ENCODE measurements at regions not wholly inside any gene's neighbourhood (a gene's known extent, or its start where the extent isn't known, plus 50 kb on each side); places are given as distances from the start of the nearest gene placed in this dataset.

DNA sequence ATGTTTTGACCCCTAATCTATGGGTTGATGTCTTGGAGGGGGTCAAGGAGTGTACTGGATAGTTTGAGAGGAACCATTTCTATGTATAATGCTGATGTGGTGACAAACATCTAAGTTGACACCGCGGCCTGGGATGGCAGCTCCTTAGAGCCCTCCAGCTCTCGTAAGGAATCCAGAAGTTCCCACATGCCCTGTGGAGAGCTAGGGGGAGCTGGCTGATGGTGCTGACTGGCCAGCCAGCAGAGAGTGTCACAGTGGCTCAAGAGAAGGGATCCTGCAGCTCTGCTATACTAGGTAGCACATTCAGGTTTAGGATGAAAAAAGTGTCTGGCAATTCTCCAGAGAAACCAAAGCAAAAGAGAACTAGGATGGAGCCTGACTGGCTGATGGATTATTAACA, 842.2 kb upstream of the VRK2 start:
- TF ChIP-seq, protein P1, sequence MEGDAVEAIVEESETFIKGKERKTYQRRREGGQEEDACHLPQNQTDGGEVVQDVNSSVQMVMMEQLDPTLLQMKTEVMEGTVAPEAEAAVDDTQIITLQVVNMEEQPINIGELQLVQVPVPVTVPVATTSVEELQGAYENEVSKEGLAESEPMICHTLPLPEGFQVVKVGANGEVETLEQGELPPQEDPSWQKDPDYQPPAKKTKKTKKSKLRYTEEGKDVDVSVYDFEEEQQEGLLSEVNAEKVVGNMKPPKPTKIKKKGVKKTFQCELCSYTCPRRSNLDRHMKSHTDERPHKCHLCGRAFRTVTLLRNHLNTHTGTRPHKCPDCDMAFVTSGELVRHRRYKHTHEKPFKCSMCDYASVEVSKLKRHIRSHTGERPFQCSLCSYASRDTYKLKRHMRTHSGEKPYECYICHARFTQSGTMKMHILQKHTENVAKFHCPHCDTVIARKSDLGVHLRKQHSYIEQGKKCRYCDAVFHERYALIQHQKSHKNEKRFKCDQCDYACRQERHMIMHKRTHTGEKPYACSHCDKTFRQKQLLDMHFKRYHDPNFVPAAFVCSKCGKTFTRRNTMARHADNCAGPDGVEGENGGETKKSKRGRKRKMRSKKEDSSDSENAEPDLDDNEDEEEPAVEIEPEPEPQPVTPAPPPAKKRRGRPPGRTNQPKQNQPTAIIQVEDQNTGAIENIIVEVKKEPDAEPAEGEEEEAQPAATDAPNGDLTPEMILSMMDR (conservative IDR thresholded peaks at IDR 0.05): no peak
- no peak for TF ChIP-seq EZH2 (IDR thresholded peaks at IDR 0.05; ENCODE audit: low read depth)

Data from PC-9 (cell line).